Naive thymus-derived CD8-positive, alpha-beta T cell (primary cell): ENCODE measurements at regions not wholly inside any gene's neighbourhood (a gene's known extent, or its start where the extent isn't known, plus 50 kb on each side); places are given as distances from the start of the nearest gene placed in this dataset.

Experiments
- ATAC-seq, 2 donors: fragments of 150-1000 bp; cut with Tn5 transposase in 1 of 2; sonication (Bioruptor Pico), chemical (Tn5 transposase) in 1 of 2; 1 replicate in 1 of 2; 2 replicates in 1 of 2; pipeline ENCODE4 v1.10.0; 2021; ENCODE audit warnings: mild to moderate bottlenecking in 2 of 2, moderate library complexity in 2 of 2
- POLR2A ChIA-PET: fragments of 350-600 bp; sonication (Branson Sonifier 250); formaldehyde crosslinking; loops from one replicate; lab custom pipeline; 2021; ENCODE audit warnings: antibody characterized with exemption; lab: Charles Lee
- DNase-seq, 10 donors: peaks; one replicate each; pipeline versions ENCODE4 v3.0.0 to v3.0.0-alpha.2; 2020 to 2022
- H3K27ac Mint-ChIP-seq, 10 donors: one replicate each; pipeline ENCODE4 v1.8.0; 2020 to 2022; ENCODE audit warnings: mild to moderate bottlenecking in 10 of 10, mixed read lengths in 10 of 10, moderate library complexity in 4 of 10, inconsistent platforms in 1 of 10
- H3K27me3 Mint-ChIP-seq, 5 donors: one replicate each; pipeline ENCODE4 v1.8.0; 2021 to 2022; ENCODE audit warnings: mixed read lengths in 5 of 5
- H3K36me3 Mint-ChIP-seq, 3 donors: one replicate each; pipeline ENCODE4 v1.8.0; 2020 to 2022; ENCODE audit warnings: mixed read lengths in 3 of 3, mild to moderate bottlenecking in 2 of 3, inconsistent platforms in 1 of 3
- H3K4me1 Mint-ChIP-seq, 4 donors: one replicate each; pipeline ENCODE4 v1.8.0; 2021 to 2022; ENCODE audit warnings: mixed read lengths in 4 of 4
- H3K4me3 Mint-ChIP-seq, 10 donors: one replicate each; pipeline ENCODE4 v1.8.0; 2020 to 2022; ENCODE audit warnings: mild to moderate bottlenecking in 10 of 10, mixed read lengths in 10 of 10, moderate library complexity in 6 of 10, inconsistent platforms in 1 of 10
- H3K9me3 Mint-ChIP-seq, 9 donors: one replicate each; pipeline ENCODE4 v1.8.0; 2020 to 2022; ENCODE audit warnings: mixed read lengths in 9 of 9, mild to moderate bottlenecking in 3 of 9, inconsistent platforms in 1 of 9, moderate library complexity in 1 of 9

DNA sequence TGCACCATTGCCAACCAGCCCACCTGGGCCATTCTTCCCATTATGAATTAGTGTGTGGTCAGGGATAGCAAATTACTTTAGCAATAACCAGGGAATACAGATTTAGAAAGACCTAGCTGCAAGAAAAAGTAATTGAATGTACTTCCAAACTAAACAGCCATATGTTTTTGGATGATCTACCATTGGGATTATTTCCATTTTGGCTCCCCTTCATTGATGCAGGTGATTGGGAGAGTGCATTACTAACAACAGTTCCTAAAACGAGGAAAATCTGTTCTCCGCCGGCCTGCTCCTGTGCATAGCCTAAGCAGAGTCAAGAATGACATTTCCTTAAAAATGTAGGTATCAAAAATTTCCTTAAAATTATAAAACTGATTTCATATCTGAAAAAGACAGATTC lies 58.5 kb downstream of the MAIP1 start:
- POLR2A ChIA-PET = no interaction called here
- Mint-ChIP-seq H3K4me1 (no peaks in the 10 kb centered on the region), H3K27me3 (peaks cover 0 to 18% (median 12%) of the 10 kb centered on the region in 5 donors), H3K27ac (no peak overlapping the region), H3K4me3 (no peak overlapping the region), H3K36me3 (peaks cover 0 to 10% (median 4%) of the 10 kb centered on the region in 3 donors), H3K9me3 (peaks cover 0 to 15% (median 3%) of the 10 kb centered on the region in 9 donors)
- DNase-seq (no peak), ATAC-seq (no peak)

DNA sequence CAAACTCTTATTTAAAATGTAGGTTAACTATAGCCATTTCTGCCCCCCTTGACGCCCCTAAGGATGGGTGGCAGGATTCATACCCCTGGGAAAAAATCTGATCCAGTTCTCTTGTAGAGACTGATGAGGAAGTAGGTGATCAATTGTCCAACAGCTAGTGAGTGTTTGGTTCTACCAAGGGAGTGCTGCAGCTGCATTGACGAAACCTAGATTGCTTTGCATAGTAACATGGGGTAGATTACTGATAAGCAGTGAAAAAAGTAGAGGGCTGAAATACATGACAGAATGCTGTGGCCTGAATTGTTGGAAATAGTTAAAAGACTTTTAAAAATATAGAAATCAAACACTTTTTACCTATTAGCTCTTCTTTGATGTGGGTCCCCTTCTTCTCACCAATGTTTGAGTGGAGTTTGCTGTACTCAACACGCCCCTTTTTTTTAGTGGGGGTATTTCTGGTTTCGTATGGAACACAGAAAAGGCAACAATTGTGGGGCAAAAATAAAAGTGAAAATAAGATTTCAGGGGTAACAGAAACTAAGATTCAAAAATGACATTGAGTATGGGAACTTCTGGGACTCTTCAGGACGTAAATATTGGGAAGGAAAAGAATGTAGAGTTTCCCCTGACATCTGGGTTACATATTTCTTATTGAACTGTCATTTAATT lies 66.2 kb downstream of the MAIP1 start:
- Mint-ChIP-seq H3K4me3 (no peak overlapping the region), H3K9me3 (peaks cover 0 to 14% (median 2%) of the 10 kb centered on the region in 9 donors), H3K4me1 (no peaks in the 10 kb centered on the region), H3K27ac (peak overlapping the region in 1 of 10 donors; percentile 44), H3K36me3 (peaks cover 0 to 6% (median 5%) of the 10 kb centered on the region in 3 donors), H3K27me3 (peaks cover 2 to 22% (median 12%) of the 10 kb centered on the region in 5 donors)
- no peak for DNase-seq
- ATAC-seq = no peak
- POLR2A ChIA-PET = no interaction called here

DNA sequence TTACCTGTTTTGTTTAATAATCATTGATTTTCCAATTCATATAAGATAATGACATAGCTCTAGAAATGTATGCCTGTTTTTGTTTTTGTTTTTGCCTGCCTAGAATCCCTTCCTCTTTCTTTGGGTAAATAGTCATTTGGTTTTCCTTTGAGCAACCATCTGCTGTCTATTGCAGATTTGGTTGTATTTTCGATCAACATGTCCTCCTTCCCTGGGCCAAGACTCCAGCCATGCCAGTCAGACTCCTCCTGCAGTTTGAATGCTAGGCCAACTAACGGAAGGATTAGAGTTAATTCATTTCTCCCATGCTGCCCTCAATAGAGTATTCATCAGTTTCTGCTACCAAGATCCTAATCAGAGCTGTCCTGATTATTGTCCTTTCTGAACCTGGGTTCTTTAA lies 67.1 kb downstream of the MAIP1 start:
- Mint-ChIP-seq H3K27ac (no peak overlapping the region), H3K9me3 (peaks cover 0 to 7% (median 0%) of the 10 kb centered on the region in 9 donors), H3K4me3 (no peak overlapping the region), H3K36me3 (peaks cover 0 to 6% (median under 1%) of the 10 kb centered on the region in 3 donors), H3K27me3 (peaks cover 2 to 18% (median 15%) of the 10 kb centered on the region in 5 donors), H3K4me1 (no peaks in the 10 kb centered on the region)
- DNase-seq = no peak
- no peak for ATAC-seq
- POLR2A ChIA-PET = no interaction called here

DNA sequence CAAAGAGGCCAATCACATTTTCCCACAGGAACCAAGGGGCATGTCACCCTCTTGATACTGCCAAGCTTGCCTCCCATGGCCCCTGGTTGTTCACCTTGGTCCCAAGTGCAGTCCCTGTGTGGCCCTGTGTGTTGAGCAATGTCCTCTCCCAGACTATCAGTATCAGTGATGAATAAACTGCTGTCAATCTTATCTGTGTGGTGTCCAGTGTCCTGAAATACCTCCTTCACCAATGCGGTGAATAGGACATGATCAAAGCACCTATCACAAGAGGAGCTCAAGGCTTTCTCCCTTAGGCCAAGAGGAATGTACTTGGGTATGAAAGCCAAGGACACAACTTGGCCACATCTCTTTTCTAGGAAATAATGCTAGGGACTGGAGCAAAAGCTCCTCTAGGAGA lies 68.2 kb downstream of the MAIP1 start:
- Mint-ChIP-seq H3K4me3 (no peak overlapping the region), H3K9me3 (no peaks in the 10 kb centered on the region), H3K27me3 (peaks cover 2 to 17% (median 8%) of the 10 kb centered on the region in 5 donors), H3K4me1 (no peaks in the 10 kb centered on the region), H3K27ac (no peak overlapping the region), H3K36me3 (peaks cover 0 to 2% (median 0%) of the 10 kb centered on the region in 3 donors)
- ATAC-seq = no peak
- POLR2A ChIA-PET = no interaction called here
- DNase-seq = no peak

DNA sequence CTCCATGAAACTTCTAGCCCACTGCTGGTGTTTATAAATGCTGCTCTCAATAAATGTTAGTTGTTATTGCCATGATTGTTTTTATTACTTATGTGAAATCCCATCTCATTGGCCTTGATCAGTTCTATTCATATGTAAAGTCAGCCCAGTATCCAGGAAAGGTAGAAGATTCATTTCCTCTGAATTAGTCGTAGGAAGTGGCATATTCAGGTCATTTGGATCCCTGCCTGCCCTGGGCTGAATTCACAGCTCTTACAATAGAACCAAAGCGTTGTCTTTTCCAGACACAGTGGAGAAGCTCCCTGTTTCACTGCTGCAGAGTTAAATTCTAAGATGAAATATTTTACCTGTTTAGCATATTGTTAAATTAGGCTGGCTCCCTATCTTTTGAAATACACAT lies 70.3 kb downstream of the MAIP1 start:
- POLR2A ChIA-PET = no interaction called here
- Mint-ChIP-seq H3K4me3 (no peak overlapping the region), H3K27me3 (peaks cover 2 to 11% (median 6%) of the 10 kb centered on the region in 5 donors), H3K36me3 (peaks cover 0 to 2% (median 0%) of the 10 kb centered on the region in 3 donors), H3K9me3 (no peaks in the 10 kb centered on the region), H3K4me1 (no peaks in the 10 kb centered on the region), H3K27ac (no peak overlapping the region)
- ATAC-seq = no peak
- no peak for DNase-seq

DNA sequence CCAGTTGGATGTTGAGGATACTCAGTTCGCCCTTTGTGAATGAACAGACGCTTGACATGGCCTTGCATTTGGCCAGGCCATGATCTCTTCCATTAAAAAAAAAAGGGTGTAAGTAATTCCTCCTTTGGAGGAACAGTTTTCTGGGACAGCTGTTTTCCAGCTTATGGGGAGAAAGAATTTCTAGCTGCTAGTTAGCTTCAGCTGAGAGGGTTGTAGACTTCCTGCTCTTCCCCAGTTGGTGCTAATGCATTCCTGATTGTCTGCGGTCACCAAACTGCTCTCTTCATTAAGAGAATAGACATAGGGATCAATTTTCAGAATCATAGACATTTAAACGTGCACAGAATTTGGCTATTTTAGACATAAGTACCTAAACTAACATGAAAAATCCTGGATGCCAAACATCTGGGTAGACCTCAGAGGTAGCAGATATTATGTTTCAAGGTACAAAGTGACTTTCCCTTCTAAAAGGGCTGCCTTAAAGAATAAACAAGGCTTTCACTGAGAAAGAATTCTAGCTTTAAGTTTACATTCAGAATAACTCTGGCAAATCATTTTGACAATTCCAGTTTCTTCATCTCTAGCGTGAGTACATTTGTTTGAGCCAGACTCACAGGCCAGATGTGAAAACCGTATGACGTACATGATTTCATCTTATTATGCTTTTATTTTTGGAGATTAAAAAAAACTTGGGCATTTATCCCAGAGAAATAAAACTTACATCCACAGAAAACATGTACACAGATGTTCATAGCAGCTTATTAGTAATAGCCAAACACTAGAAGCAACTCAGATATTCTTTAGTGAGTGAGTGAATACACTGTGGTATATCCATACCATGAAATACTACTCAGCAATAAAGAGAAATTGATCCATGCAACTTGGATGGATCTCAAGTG lies 71.2 kb downstream of the MAIP1 start:
- POLR2A ChIA-PET = no interaction called here
- no peaks in the 10 kb centered on the region for H3K4me1 Mint-ChIP-seq
- peaks cover 0 to 2% (median 0%) of the 10 kb centered on the region in 3 donors for H3K36me3 Mint-ChIP-seq
- H3K27me3 Mint-ChIP-seq = peaks cover 0 to 6% (median 3%) of the 10 kb centered on the region in 5 donors
- ATAC-seq = no peak
- no peak overlapping the region for H3K27ac Mint-ChIP-seq
- H3K4me3 Mint-ChIP-seq = no peak overlapping the region
- DNase-seq = no peak
- H3K9me3 Mint-ChIP-seq = no peaks in the 10 kb centered on the region

DNA sequence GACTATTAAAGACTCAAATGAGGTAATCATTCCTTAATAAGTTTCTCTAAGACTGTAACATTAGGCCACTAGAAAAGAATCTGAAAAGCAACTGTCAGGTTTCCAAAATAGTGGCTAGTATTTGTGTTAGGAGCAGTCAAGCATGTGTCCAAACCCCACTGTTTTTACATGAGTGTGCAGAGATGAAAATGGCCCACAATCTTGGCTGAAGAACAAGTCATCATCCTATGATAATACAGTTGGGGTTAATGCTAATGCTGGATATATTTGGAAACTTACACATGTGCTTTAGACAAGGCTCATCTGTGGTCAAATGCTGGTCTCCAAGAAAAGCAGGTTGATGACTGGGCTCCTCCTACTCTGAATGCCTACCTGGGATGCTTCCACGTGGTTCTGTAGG lies 73.6 kb downstream of the MAIP1 start:
- H3K27me3 Mint-ChIP-seq = peaks cover 2 to 17% (median 9%) of the 10 kb centered on the region in 5 donors
- POLR2A ChIA-PET = no interaction called here
- no peak overlapping the region for H3K4me3 Mint-ChIP-seq
- no peak overlapping the region for H3K27ac Mint-ChIP-seq
- DNase-seq (no peak), ATAC-seq (no peak)
- H3K4me1 Mint-ChIP-seq = no peaks in the 10 kb centered on the region
- H3K36me3 Mint-ChIP-seq = no peaks in the 10 kb centered on the region
- H3K9me3 Mint-ChIP-seq = no peaks in the 10 kb centered on the region

DNA sequence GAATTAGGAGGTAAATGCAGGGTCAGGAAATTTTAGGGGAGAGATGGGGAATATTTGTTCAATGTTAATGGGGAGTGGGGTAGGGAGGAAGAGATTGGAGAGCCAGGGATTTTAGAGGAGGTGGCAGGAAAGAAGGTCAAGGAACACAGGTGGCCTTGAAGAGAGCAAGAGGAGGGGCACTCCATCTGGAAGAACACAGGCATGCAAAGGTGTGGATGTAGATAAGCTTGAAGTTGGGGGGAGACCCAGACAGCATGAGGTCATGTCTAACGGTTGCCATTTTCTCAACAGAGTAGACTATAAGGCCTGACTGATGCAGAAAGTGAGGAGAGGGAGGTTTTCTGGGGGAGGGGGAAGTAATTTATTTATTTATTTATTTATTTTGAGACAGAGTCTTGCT lies 77.5 kb downstream of the MAIP1 start:
- no peak for DNase-seq
- Mint-ChIP-seq H3K27ac (no peak overlapping the region), H3K4me3 (no peak overlapping the region), H3K4me1 (no peaks in the 10 kb centered on the region), H3K36me3 (no peaks in the 10 kb centered on the region), H3K9me3 (no peaks in the 10 kb centered on the region), H3K27me3 (peaks cover 5 to 22% (median 14%) of the 10 kb centered on the region in 5 donors)
- POLR2A ChIA-PET = no interaction called here
- no peak for ATAC-seq

DNA sequence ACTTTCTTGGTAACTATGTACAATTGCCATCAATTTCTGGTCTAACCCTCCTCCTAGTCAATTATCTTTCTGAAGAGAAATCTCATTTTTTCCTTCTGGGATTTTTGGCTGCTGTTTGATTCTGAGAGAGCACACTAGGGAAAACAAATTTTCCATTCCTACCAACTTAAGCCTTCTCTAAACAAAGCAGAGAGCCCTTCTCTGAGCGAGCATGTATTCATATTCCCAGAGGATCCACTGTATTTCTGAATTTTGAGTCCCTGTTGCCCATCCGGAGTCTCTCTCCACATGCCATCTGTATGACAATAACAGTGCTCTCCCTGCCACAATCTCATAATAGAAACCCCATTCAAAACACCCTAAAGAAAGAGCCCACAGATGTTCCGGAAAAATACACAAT lies 78.5 kb downstream of the MAIP1 start:
- POLR2A ChIA-PET = no interaction called here
- Mint-ChIP-seq H3K27me3 (peaks cover 5 to 22% (median 14%) of the 10 kb centered on the region in 5 donors), H3K27ac (no peak overlapping the region), H3K9me3 (no peaks in the 10 kb centered on the region), H3K4me1 (no peaks in the 10 kb centered on the region), H3K36me3 (no peaks in the 10 kb centered on the region), H3K4me3 (no peak overlapping the region)
- ATAC-seq (no peak), DNase-seq (no peak)

DNA sequence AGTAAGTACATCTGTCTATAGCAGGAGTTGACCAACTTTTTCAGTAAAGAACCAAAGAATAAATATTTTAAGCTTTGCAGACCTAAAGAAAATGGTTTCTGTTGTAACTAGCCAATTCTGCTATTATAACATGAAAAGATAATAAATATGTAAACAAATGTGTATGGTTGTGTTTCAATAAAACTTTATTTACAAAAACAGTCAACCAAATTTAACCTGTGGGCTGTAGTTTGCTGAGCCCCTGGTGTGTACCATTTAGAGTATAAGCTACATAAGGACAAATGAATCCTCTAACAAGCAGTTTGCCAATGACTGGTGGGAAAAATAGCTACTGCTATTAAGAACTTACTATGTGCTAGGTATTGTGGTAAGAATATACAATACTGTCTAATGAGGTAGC lies 79.4 kb downstream of the MAIP1 start:
- Mint-ChIP-seq H3K27me3 (peaks cover 5 to 22% (median 14%) of the 10 kb centered on the region in 5 donors), H3K27ac (no peak overlapping the region), H3K4me1 (no peaks in the 10 kb centered on the region), H3K36me3 (no peaks in the 10 kb centered on the region), H3K9me3 (no peaks in the 10 kb centered on the region), H3K4me3 (no peak overlapping the region)
- DNase-seq (no peak), ATAC-seq (no peak)
- POLR2A ChIA-PET = no interaction called here

DNA sequence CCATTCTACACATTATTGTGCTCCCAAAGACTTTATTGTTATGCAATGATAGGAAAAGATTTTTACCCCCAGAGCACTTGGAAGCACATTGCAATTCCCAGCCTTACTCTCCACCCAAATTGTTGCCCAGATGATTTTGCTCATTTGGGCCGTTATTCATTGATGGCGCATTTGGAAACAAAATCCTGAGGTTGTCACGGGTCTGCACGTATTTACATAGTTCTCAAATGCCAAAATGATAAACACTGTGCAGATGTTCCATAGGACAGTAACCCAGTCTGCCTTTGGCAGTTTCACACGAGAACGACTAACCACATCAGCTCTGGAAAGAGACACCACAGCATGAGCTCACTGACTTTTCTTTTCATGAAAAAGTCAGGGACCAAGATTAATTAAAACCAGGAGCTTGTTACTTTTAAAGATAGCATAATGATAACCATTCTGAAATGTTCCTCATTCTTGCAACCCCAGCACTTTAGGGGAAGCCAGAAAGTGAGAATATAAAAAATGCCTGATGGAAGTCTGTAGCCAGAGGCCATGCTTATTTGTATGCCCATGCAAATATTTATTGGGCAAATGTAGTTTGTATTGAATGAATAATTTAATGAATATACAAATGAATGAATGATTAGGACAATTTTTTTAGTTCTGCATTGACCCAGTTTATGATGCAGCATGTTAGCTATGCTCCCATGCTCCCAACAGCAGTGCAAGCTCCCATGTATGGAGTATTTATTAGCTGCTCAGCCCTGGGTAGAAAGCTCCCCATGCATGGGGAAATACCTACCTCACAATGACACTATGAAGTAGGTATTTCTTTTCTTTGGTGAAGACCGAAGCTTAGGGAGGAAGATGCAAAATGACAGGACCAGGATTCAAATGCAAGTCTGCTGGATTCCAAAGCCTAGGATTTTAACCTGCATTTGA lies 84.6 kb downstream of the MAIP1 start:
- ATAC-seq = no peak
- POLR2A ChIA-PET = no interaction called here
- peaks cover 0 to 9% (median 7%) of the 10 kb centered on the region in 5 donors for H3K27me3 Mint-ChIP-seq
- H3K4me3 Mint-ChIP-seq = no peak overlapping the region
- H3K9me3 Mint-ChIP-seq = peaks cover 0 to 18% (median 6%) of the 10 kb centered on the region in 9 donors
- H3K36me3 Mint-ChIP-seq = peaks cover 0 to 19% (median 1%) of the 10 kb centered on the region in 3 donors
- H3K4me1 Mint-ChIP-seq = no peaks in the 10 kb centered on the region
- no peak for DNase-seq
- H3K27ac Mint-ChIP-seq = no peak overlapping the region

DNA sequence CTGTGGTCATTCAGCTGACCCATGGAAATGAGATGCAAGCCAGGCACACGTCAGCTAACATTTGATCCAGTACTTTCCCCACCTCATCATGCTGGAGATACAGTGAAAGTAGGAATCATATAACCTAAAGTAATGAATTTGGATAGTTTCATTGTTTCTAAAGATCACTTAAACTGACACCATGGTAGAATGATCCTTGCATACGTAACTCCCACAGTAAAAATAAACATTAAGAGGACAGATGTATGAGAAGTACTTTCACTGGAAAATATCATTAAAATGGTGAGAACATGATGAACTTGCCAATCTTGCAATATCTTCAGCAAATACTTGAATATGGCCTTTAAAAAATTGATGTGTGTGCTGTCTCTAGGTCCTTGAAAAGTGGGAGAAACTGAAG lies 85.4 kb downstream of the MAIP1 start:
- ATAC-seq (no peak), DNase-seq (no peak)
- Mint-ChIP-seq H3K27me3 (peaks cover 0 to 8% (median 6%) of the 10 kb centered on the region in 5 donors), H3K36me3 (peaks cover 0 to 20% (median 3%) of the 10 kb centered on the region in 3 donors), H3K27ac (no peak overlapping the region), H3K9me3 (peaks cover 0 to 26% (median 8%) of the 10 kb centered on the region in 9 donors), H3K4me1 (no peaks in the 10 kb centered on the region), H3K4me3 (no peak overlapping the region)
- POLR2A ChIA-PET = no interaction called here
